A549 (cell line): ENCODE measurements at regions not wholly inside any gene's neighbourhood (a gene's known extent, or its start where the extent isn't known, plus 50 kb on each side); places are given as distances from the start of the nearest gene placed in this dataset.

ENCODE experiments used
- ATAC-seq, 2 experiments: fragments of 200-7000 bp in 1 of 2; fragments of >200 bp in 1 of 2; cut with Nextera tagmentation in 1 of 2; cut with Tn5 transposase in 1 of 2; 3 replicates each; pipeline versions ENCODE4 v1.8.0 to v1.9.1; 2018 to 2020; ENCODE audit warnings: mild to moderate bottlenecking in 1 of 2, moderate library complexity in 1 of 2
- CTCF ChIA-PET: fragments of 300-600 bp; sonication (Branson Sonifier 250); formaldehyde crosslinking; extraction: SDS; loops from one replicate; lab custom pipeline; 2021; ENCODE audit warnings: antibody characterized with exemption, inconsistent platforms; lab: Yijun Ruan, JAX
- POLR2A ChIA-PET: fragments of 350-600 bp; formaldehyde crosslinking; extraction: SDS; loops from one replicate; lab custom pipeline; 2021; ENCODE audit warnings: antibody characterized with exemption, inconsistent platforms; lab: Yijun Ruan, JAX
- DNase-seq, 2 experiments: peaks; one replicate each; pipeline versions ENCODE4 v3.0.0 to v3.0.0-alpha.2; 2011 to 2016; ENCODE audit warnings: low read depth in 1 of 2, low spot score in 1 of 2
- FAIRE-seq: peaks from 2 replicates; lab custom pipeline; 2011; peaks lifted over from hg19 to GRCh38; lab: Jason Lieb, UNC
- H3K27ac ChIP-seq, 2 experiments: fragments of >200 bp; sonication (Bioruptor Twin); formaldehyde crosslinking; 3 replicates each; pipeline ENCODE4 v1.5.1; 2016 to 2017
- H3K4me1 ChIP-seq: fragments of >200 bp; sonication (Bioruptor Twin); formaldehyde crosslinking; 3 replicates; pipeline ENCODE4 v1.6.1; 2016
- H3K4me2 ChIP-seq: fragments of >200 bp; sonication (Bioruptor Twin); formaldehyde crosslinking; 3 replicates; pipeline ENCODE4 v1.6.1; 2016
- H3K4me3 ChIP-seq: fragments of >200 bp; sonication (Bioruptor Twin); formaldehyde crosslinking; 3 replicates; pipeline ENCODE4 v1.5.1; 2016
- H3K9me3 ChIP-seq: fragments of >200 bp; sonication (Bioruptor Twin); formaldehyde crosslinking; 3 replicates; pipeline ENCODE4 v1.6.1; 2016
- CBX2 ChIP-seq: fragments of 200-600 bp; sonication (generic); IDR thresholded peaks from 2 replicates; pipeline ENCODE4 v1.6.1; 2016; ENCODE audit warnings: low read depth, mild to moderate bottlenecking, borderline replicate concordance
- CHD2 ChIP-seq: fragments of 150-350 bp; IDR thresholded peaks from 2 replicates; pipeline ENCODE4 v1.6.1; 2014; ENCODE audit warnings: low read length; ENCODE audit not compliant: partially characterized antibody
- EHMT2 ChIP-seq: fragments of 200-600 bp; sonication (generic); IDR thresholded peaks from 2 replicates; pipeline ENCODE4 v1.6.1; 2016; ENCODE audit warnings: antibody characterized with exemption, low read depth, mild to moderate bottlenecking, moderate library complexity
- FOSB ChIP-seq: fragments of 250-450 bp; sonication (Bioruptor Pico); IDR thresholded peaks from 2 replicates; pipeline ENCODE4 v1.5.0; 2020; ENCODE audit warnings: mild to moderate bottlenecking, moderate library complexity
- FOXS1 ChIP-seq: fragments of 250-450 bp; sonication (Bioruptor Pico); IDR thresholded peaks from 2 replicates; pipeline ENCODE4 v1.5.0; 2020; ENCODE audit warnings: mild to moderate bottlenecking, moderate library complexity
- HDAC2 ChIP-seq: fragments of 200-600 bp; sonication (generic); IDR thresholded peaks from 2 replicates; pipeline ENCODE4 v1.6.1; 2016
- KDM1A ChIP-seq: fragments of 200-600 bp; sonication (generic); IDR thresholded peaks from 2 replicates; pipeline ENCODE4 v1.6.1; 2016; ENCODE audit warnings: low read depth, mild to moderate bottlenecking
- KDM5A ChIP-seq: fragments of 200-600 bp; sonication (generic); IDR thresholded peaks from 2 replicates; pipeline ENCODE4 v1.6.1; 2016; ENCODE audit warnings: antibody characterized with exemption, mild to moderate bottlenecking
- MAZ ChIP-seq: fragments of 150-350 bp; IDR thresholded peaks from 2 replicates; pipeline ENCODE4 v1.6.1; 2014; ENCODE audit warnings: antibody characterized with exemption, low read depth, low read length, borderline replicate concordance
- POLR2A ChIP-seq: IDR thresholded peaks from 2 replicates; pipeline ENCODE4 v1.6.1; 2012; ENCODE audit warnings: mild to moderate bottlenecking, low read length
- SREBF2 ChIP-seq: fragments of 450-650 bp; IDR thresholded peaks from 2 replicates; pipeline ENCODE4 v1.6.1; 2014; ENCODE audit warnings: mild to moderate bottlenecking, moderate library complexity
- USF2 ChIP-seq: fragments of 450-650 bp; IDR thresholded peaks from 2 replicates; pipeline ENCODE4 v1.6.1; 2014; ENCODE audit warnings: antibody characterized with exemption
- WGBS: methylation state at CpG from one replicate; pipeline ENCODE4 v1.1.6; 2017; ENCODE audit errors: missing lambda C conversion rate; 5-methylcytosine and 5-hydroxymethylcytosine counted together
- TF ChIP-seq, protein P1 (sequence below): fragments of 200-600 bp; sonication (generic); IDR thresholded peaks from 2 replicates; pipeline ENCODE4 v1.6.1; 2016; ENCODE audit warnings: antibody characterized with exemption, mild to moderate bottlenecking, moderate library complexity

DNA sequence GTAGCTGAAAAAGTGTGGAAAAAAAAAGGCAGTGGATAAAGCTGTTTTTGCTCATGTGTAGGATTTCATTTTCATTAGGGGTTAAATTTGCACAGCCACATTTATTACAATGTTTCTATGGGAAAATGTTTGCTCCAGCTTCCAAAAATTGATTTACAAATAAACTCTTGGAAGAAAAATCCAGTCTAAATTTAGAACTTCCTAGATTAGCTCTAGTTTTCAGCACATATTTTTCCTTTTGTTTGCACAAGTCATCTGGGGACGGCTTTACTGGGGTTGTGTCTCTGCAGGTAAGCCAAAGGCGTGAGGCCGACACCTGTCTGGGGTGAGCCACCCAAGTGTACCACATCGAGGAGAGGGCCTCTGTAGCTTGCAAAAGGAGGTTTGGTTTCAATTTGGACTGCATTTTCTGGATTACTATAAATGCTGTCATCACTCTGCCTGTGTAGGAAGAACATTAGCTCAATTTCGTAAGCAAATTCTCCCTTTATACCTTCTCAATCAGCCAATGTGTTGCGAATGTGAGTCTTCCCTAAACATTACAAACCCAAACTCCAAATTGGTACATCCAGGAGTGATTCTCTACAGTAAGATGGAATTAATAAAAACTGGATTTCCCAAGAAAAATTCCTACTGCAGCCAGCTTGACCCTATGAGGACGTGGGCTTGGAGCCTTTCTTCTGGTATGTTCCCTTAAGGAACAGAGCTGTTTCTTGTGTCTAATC is 89.5 kb upstream of the ZNF438 start (continued):
- TF ChIP-seq EHMT2, result no peak
- TF ChIP-seq KDM1A, result no peak

- Histone ChIP-seq H3K4me3 (no peak overlapping the region), H3K9me3 (no peaks in the 10 kb centered on the region), H3K27ac (no peak overlapping the region), H3K4me1 (no peaks in the 10 kb centered on the region), H3K4me2 (no peak overlapping the region)
- FAIRE-seq, result peak; percentile 49
- no peak for DNase-seq
- TF ChIP-seq CBX2, result no peak
- no peak for TF ChIP-seq KDM5A
- TF ChIP-seq FOXS1 (CRISPR knock-in tag), result no peak
- no peak for TF ChIP-seq SREBF2
- 58% methylated on average over 3 of the region's 3 CpGs for WGBS
- CTCF ChIA-PET, result no interaction called here
- POLR2A ChIA-PET, result no interaction called here
- ATAC-seq, result no peak
Measured at GRCh38 chr10:31121757-31122577, 90.3 kb upstream of the ZNF438 start.

DNA sequence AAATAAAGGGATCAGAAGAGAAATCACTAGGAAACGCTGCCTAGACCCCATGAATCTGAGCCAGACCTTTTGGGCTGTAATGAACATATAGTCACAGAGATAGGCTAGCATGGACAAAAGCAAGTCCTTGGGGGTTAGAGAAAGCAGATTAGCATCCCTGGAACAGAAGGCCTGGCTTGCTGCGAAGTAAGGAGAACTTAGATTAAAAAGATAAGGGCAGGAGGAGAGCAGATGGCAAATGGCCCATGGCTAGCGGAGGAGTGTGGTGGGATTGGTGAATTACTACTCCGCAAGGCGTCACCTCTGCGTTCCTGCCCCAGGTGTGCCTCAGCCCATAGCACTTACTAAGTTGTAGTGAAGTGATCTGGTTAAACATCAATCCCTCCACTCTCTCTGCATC is 92.3 kb upstream of the ZNF438 start:
- Histone ChIP-seq H3K4me2 (no peak overlapping the region), H3K4me1 (peaks cover 3% of the 10 kb centered on the region; the same call in 2 of the 3 replicates), H3K27ac (no peak overlapping the region), H3K4me3 (no peak overlapping the region), H3K9me3 (no peaks in the 10 kb centered on the region)
- CTCF ChIA-PET, result no interaction called here
- 78% methylated on average over 6 of the region's 6 CpGs for WGBS
- TF ChIP-seq CHD2 (no peak), USF2 (no peak)
- FAIRE-seq (no peak), DNase-seq (no peak), ATAC-seq (no peak)
- POLR2A ChIA-PET, result no interaction called here

- 48% methylated on average over 5 of the region's 5 CpGs for WGBS
Measured at GRCh38 chr10:31124852-31125251, 93.2 kb upstream of the ZNF438 start.

More at GRCh38 chr10:31124852-31125251, 93.2 kb upstream of the ZNF438 start:
- no peak for ATAC-seq
- no peak for DNase-seq
- CTCF ChIA-PET, result no interaction called here
- no peak overlapping the region for H3K4me3 ChIP-seq
- POLR2A ChIA-PET, result no interaction called here
- TF ChIP-seq FOSB (CRISPR knock-in tag) (no peak), MAZ (no peak), POLR2A (no peak), HDAC2 (no peak)
- TF ChIP-seq, protein P1, sequence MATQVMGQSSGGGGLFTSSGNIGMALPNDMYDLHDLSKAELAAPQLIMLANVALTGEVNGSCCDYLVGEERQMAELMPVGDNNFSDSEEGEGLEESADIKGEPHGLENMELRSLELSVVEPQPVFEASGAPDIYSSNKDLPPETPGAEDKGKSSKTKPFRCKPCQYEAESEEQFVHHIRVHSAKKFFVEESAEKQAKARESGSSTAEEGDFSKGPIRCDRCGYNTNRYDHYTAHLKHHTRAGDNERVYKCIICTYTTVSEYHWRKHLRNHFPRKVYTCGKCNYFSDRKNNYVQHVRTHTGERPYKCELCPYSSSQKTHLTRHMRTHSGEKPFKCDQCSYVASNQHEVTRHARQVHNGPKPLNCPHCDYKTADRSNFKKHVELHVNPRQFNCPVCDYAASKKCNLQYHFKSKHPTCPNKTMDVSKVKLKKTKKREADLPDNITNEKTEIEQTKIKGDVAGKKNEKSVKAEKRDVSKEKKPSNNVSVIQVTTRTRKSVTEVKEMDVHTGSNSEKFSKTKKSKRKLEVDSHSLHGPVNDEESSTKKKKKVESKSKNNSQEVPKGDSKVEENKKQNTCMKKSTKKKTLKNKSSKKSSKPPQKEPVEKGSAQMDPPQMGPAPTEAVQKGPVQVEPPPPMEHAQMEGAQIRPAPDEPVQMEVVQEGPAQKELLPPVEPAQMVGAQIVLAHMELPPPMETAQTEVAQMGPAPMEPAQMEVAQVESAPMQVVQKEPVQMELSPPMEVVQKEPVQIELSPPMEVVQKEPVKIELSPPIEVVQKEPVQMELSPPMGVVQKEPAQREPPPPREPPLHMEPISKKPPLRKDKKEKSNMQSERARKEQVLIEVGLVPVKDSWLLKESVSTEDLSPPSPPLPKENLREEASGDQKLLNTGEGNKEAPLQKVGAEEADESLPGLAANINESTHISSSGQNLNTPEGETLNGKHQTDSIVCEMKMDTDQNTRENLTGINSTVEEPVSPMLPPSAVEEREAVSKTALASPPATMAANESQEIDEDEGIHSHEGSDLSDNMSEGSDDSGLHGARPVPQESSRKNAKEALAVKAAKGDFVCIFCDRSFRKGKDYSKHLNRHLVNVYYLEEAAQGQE, result no peak
- H3K27ac ChIP-seq, result no peak overlapping the region
- H3K9me3 ChIP-seq, result no peaks in the 10 kb centered on the region
- H3K4me1 ChIP-seq, result peaks cover 12% of the 10 kb centered on the region; the same call in 2 of the 3 replicates
- no peak for FAIRE-seq
- no peak overlapping the region for H3K4me2 ChIP-seq
